ENCODE measurements at regions not wholly inside any gene's neighbourhood (a gene's known extent, or its start where the extent isn't known, plus 50 kb on each side); places are given as distances from the start of the nearest gene placed in this dataset.

GRCh38 chr20:60144404-60144803 lies 186.2 kb downstream of the CDH26 start:
- TF ChIP-seq CTCF (conservative IDR thresholded peaks at IDR 0.05; ENCODE audit: low read length), result no peak
- TF ChIP-seq EZH2phosphoT487 (IDR thresholded peaks at IDR 0.05; ENCODE audit: borderline replicate concordance, low read depth, low read length), result no peak

All from OCI-LY7 (cell line).